Esophagus (tissue), 2 donors: ENCODE measurements at regions not wholly inside any gene's neighbourhood (a gene's known extent, or its start where the extent isn't known, plus 50 kb on each side); places are given as distances from the start of the nearest gene placed in this dataset.

Experiments used
- H3K27ac ChIP-seq, 2 donors: one replicate each; pipeline ENCODE4 v1.5.1; 2013; ENCODE audit warnings: low read depth in 2 of 2, mild to moderate bottlenecking in 2 of 2, inconsistent platforms in 1 of 2, low read length in 1 of 2, moderate library complexity in 1 of 2
- H3K27me3 ChIP-seq, 2 donors: one replicate each; pipeline ENCODE4 v1.6.1; 2013; ENCODE audit warnings: low read length in 2 of 2, control low read depth in 1 of 2, mild to moderate bottlenecking in 1 of 2; ENCODE audit not compliant: insufficient read depth in 2 of 2, control insufficient read depth in 1 of 2
- H3K36me3 ChIP-seq, 2 donors: one replicate each; pipeline ENCODE4 v1.6.1; 2013; ENCODE audit warnings: low read length in 1 of 2; ENCODE audit not compliant: control insufficient read depth in 2 of 2, insufficient read depth in 2 of 2
- H3K4me1 ChIP-seq, 2 donors: one replicate each; pipeline ENCODE4 v1.6.1; 2013; ENCODE audit warnings: low read length in 1 of 2; ENCODE audit not compliant: control insufficient read depth in 2 of 2, insufficient read depth in 2 of 2
- H3K4me3 ChIP-seq, 2 donors: one replicate each; pipeline ENCODE4 v1.5.1; 2013; ENCODE audit warnings: low read length in 2 of 2, mild to moderate bottlenecking in 2 of 2, low read depth in 1 of 2, moderate library complexity in 1 of 2
- H3K9me3 ChIP-seq, 2 donors: one replicate each; pipeline ENCODE4 v1.6.1; 2013; ENCODE audit warnings: mild to moderate bottlenecking in 2 of 2, low read depth in 1 of 2, low read length in 1 of 2, moderate library complexity in 1 of 2; ENCODE audit not compliant: control insufficient read depth in 2 of 2, insufficient read depth in 1 of 2
- WGBS, 2 donors: extraction: QIAGEN DNeasy Blood & Tissue Kit; methylation state at CpG; one replicate each; pipeline ENCODE4 v1.1.7; 2013; 5-methylcytosine and 5-hydroxymethylcytosine counted together
- donor health status: healthy with polysubstance abuse.
- donor health status: Bipolar disorder and iron deficiency.

DNA sequence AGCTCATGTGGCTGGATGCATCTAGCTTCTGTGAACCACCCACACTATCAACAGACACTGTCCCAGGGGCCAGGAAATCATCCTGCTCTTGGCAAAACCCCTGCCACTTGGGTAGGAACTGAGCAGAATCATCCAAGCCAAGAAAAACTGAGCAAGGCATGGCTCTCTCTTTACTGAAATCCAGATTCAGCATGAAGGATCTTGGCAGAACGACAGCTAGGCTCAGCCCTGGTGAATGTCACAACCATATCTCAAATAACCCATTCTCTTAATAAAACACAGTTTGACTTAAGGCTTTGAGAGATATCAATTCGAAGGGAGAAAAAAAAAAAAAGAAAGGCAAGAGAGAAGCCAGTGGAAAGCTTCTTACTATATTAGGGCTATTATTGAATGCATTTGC is 72.2 kb downstream of the MAF start:
- no peak overlapping the region for H3K27ac ChIP-seq
- H3K9me3 ChIP-seq = no peaks in the 10 kb centered on the region
- no peak overlapping the region for H3K4me3 ChIP-seq
- no peaks in the 10 kb centered on the region for H3K36me3 ChIP-seq
- no peaks in the 10 kb centered on the region for H3K4me1 ChIP-seq
- H3K27me3 ChIP-seq = no peaks in the 10 kb centered on the region
- WGBS, 2 donors = 33 to 37% methylated on average over 2 of the region's 2 CpGs

DNA sequence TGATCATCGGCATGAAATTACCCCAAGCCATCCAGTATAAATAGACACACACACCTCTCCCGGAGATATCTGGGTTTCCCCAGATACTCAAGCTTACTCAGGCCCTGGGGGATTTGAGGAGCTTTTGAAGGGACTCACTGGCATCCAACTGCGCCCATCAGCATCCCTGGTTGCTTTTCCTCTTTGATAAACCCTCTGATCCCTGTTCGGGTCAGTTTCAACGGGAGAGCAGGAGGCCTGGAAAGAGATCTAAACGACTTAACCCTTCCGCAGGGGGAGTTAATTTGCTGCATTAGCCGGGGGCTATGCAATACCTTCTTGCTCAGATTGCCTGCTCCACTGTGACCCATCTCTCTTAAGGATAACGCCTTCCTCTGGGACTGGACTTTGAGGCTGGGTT is 76.6 kb downstream of the MAF start:
- H3K36me3 ChIP-seq = no peaks in the 10 kb centered on the region
- WGBS, 2 donors = 74 to 82% methylated on average over 9 of the region's 9 CpGs
- H3K4me3 ChIP-seq = no peak overlapping the region
- no peaks in the 10 kb centered on the region for H3K4me1 ChIP-seq
- peaks cover 0 to 3% of the 10 kb centered on the region in 2 donors for H3K27me3 ChIP-seq
- no peaks in the 10 kb centered on the region for H3K9me3 ChIP-seq
- no peak overlapping the region for H3K27ac ChIP-seq

DNA sequence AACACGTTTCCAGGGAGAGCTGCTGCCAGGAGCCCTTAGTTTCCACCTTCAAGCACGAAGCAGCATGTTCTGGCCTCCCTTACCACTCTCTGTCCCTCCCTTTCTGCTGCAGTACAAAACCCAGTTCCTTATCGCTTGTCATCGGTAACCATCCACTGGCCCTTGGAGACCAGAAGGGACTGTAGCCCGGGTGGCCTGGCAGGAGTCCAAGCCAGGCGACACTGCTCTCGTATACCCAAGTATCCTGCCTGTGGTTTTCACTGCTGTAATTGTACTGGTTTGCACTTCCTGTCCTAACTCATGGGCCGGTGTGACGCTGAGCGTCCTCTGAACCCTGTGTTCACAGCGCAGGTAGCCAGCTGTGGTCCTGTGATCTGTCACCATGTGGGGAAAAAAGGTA is 81.1 kb downstream of the MAF start:
- Histone ChIP-seq H3K4me1 (no peaks in the 10 kb centered on the region), H3K4me3 (no peak overlapping the region), H3K36me3 (no peaks in the 10 kb centered on the region), H3K27ac (no peak overlapping the region), H3K27me3 (peaks cover 0 to 3% of the 10 kb centered on the region in 2 donors), H3K9me3 (no peaks in the 10 kb centered on the region)
- 63 to 67% methylated on average over 11 of the region's 11 CpGs for WGBS, 2 donors

DNA sequence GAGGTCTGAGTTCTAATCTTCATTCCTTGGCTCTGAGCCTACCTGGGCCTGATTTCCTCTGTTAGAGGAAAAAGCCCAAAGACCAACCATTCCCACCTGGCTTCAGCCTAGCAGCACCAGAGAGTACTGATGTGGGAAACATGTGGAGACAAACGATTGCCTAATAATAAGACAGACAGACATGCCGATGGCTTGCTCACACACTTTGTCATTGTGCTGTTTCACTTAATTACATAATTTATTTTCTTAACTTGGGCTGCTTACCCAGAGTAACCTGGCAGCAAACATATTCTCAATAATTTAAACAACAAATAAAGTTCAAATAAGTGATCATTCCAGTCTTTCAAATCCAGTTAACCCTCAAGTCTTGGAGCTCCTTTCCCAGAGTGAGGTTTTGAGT is 83.4 kb downstream of the MAF start:
- H3K9me3 ChIP-seq = no peaks in the 10 kb centered on the region
- no peak overlapping the region for H3K27ac ChIP-seq
- H3K27me3 ChIP-seq = peaks cover 0 to 3% of the 10 kb centered on the region in 2 donors
- H3K4me3 ChIP-seq = no peak overlapping the region
- WGBS, 2 donors = 58 to 59% methylated on average over 2 of the region's 2 CpGs
- H3K4me1 ChIP-seq = peaks cover 4 to 5% of the 10 kb centered on the region in 2 donors
- no peaks in the 10 kb centered on the region for H3K36me3 ChIP-seq

DNA sequence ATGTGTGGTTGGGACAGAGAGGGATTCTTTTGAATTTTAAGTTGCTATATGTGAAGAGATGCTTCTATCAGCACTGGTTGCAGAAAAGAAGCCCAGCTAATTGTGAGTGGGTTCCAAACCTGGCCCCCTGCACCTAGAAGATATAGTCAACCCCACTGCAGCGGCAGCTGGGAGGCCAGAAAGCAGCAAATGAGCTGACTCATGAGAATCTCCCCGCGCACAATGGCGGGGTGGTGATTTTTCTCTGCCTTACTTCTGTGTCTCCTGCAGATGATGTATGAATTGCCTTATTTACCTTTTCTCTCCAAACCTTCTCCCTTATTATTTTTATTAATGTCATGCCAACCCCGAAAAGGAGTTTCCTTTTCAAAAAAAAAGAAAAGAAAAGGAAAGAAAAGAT is 89.7 kb downstream of the MAF start:
- Histone ChIP-seq H3K36me3 (no peaks in the 10 kb centered on the region), H3K27ac (no peak overlapping the region), H3K9me3 (no peaks in the 10 kb centered on the region), H3K4me3 (no peak overlapping the region), H3K27me3 (no peaks in the 10 kb centered on the region), H3K4me1 (peaks cover 5 to 8% of the 10 kb centered on the region in 2 donors)
- 90 to 93% methylated on average over 5 of the region's 5 CpGs for WGBS, 2 donors

DNA sequence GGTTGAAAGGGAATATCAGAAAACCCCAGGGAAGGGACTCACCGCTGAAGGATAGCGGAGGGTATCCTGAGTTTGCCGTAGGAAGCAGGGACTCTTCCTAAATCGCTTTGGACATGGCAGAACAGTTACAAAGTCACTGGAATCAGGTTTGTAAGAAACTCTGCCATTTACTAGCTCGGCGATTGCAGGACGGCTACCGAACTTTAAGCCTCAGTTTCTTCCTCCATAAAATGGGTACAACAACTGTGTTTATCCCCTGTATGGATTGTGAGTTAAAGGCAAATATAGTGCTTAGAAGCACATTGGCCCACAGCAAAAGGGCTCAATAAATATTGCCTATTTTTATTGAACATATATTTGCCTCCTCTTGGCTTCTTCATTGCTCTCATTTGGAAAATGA is 90.6 kb downstream of the MAF start:
- no peaks in the 10 kb centered on the region for H3K9me3 ChIP-seq
- H3K27me3 ChIP-seq = no peaks in the 10 kb centered on the region
- peaks cover 5 to 8% of the 10 kb centered on the region in 2 donors for H3K4me1 ChIP-seq
- H3K27ac ChIP-seq = no peak overlapping the region
- no peak overlapping the region for H3K4me3 ChIP-seq
- no peaks in the 10 kb centered on the region for H3K36me3 ChIP-seq
- 95 to 97% methylated on average over 8 of the region's 8 CpGs for WGBS, 2 donors

DNA sequence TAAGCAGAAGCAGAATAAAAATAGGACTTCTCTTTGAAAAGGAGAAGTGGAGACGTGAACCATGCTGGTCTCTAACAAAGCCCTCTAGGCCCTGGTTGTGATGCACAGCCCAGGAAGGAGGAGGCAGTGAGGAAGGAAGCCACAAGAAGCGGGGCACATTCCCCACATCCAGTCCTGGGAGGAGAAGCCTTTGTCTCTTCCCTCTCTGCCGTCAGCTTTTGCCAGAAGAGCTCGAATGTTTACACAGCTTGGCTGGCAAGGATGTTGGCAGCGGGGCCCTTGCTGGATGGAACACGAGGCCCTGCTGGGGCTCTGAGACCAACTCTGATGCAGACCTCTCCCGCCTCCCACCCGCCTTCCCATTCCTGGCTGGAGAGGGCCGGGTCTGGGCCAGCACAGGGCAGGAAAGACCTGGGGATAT is 91.3 kb downstream of the MAF start:
- 37 to 48% methylated on average over 9 of the region's 9 CpGs for WGBS, 2 donors
- no peak overlapping the region for H3K27ac ChIP-seq

DNA sequence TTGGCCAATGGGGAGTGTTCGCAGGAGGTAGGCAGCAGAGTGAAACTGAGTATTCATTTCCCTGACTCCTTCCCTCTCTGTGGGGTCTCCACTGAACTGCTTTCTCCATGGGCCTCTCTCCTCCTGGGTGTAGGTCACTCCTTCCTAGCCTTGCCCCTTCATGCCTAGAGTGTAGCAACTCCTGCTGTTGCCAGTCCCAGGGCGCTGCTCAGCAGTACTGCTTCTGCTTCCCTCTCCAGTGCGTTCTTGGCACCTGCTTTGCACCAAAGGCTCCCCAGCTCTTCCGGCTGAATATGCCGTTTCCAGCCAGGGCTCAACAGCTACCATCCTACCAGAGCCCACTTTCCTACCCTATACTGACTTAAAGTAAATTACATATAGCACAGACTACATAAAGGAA is 92.2 kb downstream of the MAF start:
- no peaks in the 10 kb centered on the region for H3K27me3 ChIP-seq
- no peaks in the 10 kb centered on the region for H3K9me3 ChIP-seq
- peaks cover 5 to 8% of the 10 kb centered on the region in 2 donors for H3K4me1 ChIP-seq
- no peaks in the 10 kb centered on the region for H3K36me3 ChIP-seq
- WGBS, 2 donors = 90 to 92% methylated on average over 5 of the region's 5 CpGs
- H3K4me3 ChIP-seq = no peak overlapping the region
- no peak overlapping the region for H3K27ac ChIP-seq

More for the DNA sequence above, 91.3 kb downstream of the MAF start:
- peaks cover 5 to 8% of the 10 kb centered on the region in 2 donors for H3K4me1 ChIP-seq
- no peaks in the 10 kb centered on the region for H3K36me3 ChIP-seq
- H3K4me3 ChIP-seq = no peak overlapping the region
- H3K9me3 ChIP-seq = no peaks in the 10 kb centered on the region
- no peaks in the 10 kb centered on the region for H3K27me3 ChIP-seq

DNA sequence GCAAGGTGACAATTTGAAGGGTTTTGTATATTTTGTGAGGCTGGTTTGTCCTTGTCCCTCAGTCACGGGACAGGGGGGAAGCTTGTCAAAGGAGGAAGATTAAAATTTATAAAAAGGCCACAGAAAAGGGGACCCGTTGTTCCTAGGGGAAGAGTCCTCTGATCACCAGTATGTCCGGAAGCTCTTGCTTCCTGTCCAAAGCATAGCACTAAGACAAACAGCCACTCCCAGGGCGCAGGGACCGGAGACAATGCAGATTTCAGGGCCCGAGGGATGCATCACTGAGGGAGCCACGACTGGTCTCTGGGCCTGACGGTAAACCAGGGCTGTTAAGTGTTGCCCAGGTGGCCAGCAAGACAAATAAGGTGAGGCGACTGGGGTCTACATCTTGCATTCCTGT is 95.2 kb downstream of the MAF start:
- 84 to 85% methylated on average over 9 of the region's 9 CpGs for WGBS, 2 donors
- H3K36me3 ChIP-seq = no peaks in the 10 kb centered on the region
- H3K4me3 ChIP-seq = no peak overlapping the region
- no peak overlapping the region for H3K27ac ChIP-seq
- H3K9me3 ChIP-seq = no peaks in the 10 kb centered on the region
- no peaks in the 10 kb centered on the region for H3K27me3 ChIP-seq
- H3K4me1 ChIP-seq = peaks cover 0 to 5% of the 10 kb centered on the region in 2 donors

DNA sequence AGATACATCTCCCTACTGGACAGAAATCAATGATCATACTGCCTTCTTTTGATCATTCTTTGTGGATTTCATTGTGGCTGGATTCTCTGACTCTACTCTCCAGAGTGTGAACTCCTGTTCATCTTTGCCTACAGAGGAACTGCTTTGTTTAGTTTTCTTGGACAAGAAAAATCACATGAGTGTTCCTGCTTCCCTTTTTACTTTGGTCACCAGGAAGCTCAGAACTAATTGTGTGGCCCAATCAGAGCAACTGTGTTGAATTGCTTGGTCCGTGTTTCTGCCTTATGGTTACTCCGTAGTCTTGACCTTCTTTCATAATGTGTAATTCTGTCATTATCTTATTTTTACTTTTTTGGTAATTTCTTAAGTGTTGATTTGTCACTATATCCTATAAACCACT is 97.0 kb downstream of the MAF start:
- no peak overlapping the region for H3K27ac ChIP-seq
- H3K36me3 ChIP-seq = no peaks in the 10 kb centered on the region
- H3K9me3 ChIP-seq = peaks cover 0 to 4% of the 10 kb centered on the region in 2 donors
- WGBS, 2 donors = 90 to 91% methylated on average over 2 of the region's 2 CpGs
- no peak overlapping the region for H3K4me3 ChIP-seq
- H3K4me1 ChIP-seq = no peaks in the 10 kb centered on the region
- H3K27me3 ChIP-seq = no peaks in the 10 kb centered on the region
